GM13977 (cell line): ENCODE measurements at regions not wholly inside any gene's neighbourhood (a gene's known extent, or its start where the extent isn't known, plus 50 kb on each side); places are given as distances from the start of the nearest gene placed in this dataset.

Experiments
- DNase-seq: peaks from one replicate; pipeline ENCODE4 v3.0.0; 2012; ENCODE audit warnings: low spot score
- in situ Hi-C: fragments of 300-500 bp; cut with MboI; formaldehyde crosslinking; loops from one replicate; pipeline ENCODE4 v1.12.0; 2022; ENCODE audit warnings: low sequenced_read_pairs, low pct_unique_long_range_greater_than_20kb, mixed read lengths, inconsistent platforms; ENCODE audit not compliant: unreplicated experiment
- TF ChIP-seq, protein P1 (sequence below): IDR thresholded peaks from 2 replicates; pipeline ENCODE4 v1.5.1; 2012; ENCODE audit warnings: mild to moderate bottlenecking, control low read depth; ENCODE audit not compliant: insufficient read depth; ENCODE audit errors: extremely low read depth, missing control alignments

DNA sequence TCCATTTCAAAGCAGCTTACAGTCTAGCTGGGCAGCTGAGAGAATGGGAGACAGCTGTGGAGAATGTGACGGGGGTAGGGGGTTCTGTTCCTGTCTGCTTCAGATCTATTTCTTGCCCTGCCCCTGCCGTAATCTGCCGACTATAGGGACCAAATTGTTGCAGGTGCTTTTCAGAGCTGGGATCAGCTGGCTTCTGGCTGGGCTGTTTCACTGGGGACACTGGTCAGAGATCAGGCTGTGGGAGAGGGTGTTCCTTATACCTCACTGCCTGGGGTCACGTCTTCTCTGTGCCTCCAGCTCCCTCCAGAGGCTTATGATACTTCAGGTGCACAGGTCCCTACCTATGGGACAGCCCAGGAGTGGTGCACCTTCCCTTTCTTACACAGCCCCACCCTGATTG lies 514.9 kb upstream of the GOT2 start:
- in situ Hi-C loops, result no loop called here
- no peak for DNase-seq
- TF ChIP-seq, protein P1, sequence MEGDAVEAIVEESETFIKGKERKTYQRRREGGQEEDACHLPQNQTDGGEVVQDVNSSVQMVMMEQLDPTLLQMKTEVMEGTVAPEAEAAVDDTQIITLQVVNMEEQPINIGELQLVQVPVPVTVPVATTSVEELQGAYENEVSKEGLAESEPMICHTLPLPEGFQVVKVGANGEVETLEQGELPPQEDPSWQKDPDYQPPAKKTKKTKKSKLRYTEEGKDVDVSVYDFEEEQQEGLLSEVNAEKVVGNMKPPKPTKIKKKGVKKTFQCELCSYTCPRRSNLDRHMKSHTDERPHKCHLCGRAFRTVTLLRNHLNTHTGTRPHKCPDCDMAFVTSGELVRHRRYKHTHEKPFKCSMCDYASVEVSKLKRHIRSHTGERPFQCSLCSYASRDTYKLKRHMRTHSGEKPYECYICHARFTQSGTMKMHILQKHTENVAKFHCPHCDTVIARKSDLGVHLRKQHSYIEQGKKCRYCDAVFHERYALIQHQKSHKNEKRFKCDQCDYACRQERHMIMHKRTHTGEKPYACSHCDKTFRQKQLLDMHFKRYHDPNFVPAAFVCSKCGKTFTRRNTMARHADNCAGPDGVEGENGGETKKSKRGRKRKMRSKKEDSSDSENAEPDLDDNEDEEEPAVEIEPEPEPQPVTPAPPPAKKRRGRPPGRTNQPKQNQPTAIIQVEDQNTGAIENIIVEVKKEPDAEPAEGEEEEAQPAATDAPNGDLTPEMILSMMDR, result no peak

DNA sequence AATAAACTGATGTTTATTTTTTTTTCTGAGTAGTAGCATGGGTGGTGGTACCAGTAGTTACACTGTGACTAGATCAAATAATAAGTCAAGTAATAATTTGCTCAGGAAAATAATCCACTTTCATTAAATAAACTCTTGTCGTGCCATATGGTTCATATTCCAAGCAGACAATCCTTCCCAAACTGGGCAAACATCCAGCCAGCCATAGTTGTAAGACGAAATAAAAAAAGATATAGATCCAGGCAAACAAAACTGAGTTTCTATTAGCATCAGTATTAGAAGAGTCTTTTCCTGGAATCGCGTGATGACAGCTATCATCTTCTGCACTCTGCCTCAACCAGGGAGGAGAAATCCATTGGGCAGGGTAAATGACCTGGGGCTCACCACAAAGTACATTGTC lies 508.4 kb upstream of the GOT2 start:
- DNase-seq, result no peak
- TF ChIP-seq, protein P1, result no peak
- in situ Hi-C loops, result no loop called here

DNA sequence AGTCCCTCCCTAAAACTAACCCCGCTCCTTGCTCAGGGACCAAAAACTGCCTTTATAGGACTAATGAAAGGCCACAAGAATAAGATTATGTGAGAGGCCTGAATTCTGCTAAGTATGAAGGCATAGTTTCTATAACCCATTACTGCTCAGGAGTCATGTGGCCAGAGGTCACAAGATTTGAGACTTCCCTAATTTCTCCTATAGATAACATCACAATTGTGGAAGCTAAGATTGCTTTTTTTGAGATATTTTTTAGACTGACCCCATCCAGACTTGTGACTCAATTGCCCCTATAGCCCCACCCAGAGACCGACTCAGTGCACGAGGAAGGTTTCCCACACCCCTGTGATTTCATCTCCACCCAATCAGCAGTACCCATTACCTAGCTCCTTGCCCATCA lies 504.1 kb upstream of the GOT2 start:
- TF ChIP-seq, protein P1, result no peak
- no peak for DNase-seq
- in situ Hi-C loops, result no loop called here

DNA sequence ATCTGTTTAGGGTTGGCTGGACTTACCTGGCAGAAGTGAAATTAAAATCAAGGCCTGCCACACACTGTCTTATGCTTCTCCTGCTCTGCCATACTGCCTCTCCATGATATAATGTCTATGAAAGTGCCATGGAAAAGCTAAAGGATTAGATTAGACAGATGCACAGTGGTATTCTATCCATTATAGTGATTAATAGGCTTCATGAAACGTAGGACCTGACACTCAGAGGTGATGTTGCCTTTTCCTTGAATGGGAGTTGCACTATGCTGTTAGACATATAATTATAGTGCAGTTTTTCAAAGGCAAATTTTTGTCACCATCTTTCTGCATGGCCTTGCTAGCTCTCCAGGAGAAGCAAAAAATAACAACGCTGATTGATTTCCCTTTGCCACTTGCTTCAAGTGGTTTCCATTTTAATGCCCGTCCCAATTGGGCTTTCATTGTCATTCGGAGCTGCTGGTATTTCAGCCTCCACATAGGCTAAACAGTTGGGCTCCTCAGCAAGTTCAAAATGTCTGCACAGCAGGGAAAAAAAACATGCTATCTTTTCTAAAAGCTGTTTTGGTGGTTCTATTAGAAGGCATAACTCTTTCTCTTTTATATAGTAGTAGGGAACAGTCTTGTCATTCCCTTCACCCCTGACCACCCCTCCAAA lies 502.8 kb upstream of the GOT2 start:
- TF ChIP-seq, protein P1, result no peak
- in situ Hi-C loops, result no loop called here
- DNase-seq, result no peak

DNA sequence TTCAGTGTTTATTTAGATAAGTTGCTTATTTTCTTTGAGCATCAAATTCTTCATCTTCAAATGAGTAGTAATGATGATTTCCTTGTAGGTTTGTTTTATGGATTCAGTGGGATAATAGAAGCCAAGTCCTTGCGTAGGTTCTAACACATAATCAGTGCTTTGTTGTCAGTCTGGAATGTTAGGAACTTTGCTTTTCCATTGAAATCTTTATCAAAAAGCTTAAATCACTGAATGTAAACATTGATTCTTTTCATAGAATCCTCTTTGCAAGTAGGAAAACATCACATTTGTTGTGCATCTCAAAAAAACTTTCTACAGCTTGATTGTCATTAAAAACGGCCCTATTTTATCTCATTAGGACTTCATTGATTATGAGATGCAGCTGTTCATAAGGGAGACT lies 490.3 kb upstream of the GOT2 start:
- no peak for DNase-seq
- TF ChIP-seq, protein P1, result no peak
- in situ Hi-C loops, result no loop called here

DNA sequence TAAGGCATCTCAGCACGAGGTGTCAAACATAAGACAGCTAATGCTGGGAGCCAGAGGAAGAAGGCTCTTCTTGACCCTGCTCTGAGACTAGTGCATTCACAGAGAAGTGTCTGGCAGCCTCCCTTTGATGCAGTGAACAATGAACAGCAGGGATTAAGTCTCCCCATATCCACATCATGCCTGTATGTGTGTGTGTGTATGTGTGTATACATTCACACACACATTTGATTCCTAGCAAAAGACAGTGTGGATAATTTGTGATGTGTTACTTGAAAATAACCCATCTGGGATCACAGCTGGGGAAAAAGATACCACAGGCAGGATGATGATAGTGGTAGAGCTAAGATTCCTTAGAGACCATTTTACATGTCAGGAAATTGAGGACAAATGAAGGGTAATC lies 485.9 kb upstream of the GOT2 start:
- in situ Hi-C loops, result no loop called here
- DNase-seq, result no peak
- TF ChIP-seq, protein P1, result no peak
